KG1 (cell line): ENCODE measurements at regions not wholly inside any gene's neighbourhood (a gene's known extent, or its start where the extent isn't known, plus 50 kb on each side); places are given as distances from the start of the nearest gene placed in this dataset.
"Not testable (repeated sequence)": the region's sequence is repeated elsewhere in the genome, so short reads cannot be mapped to it uniquely, and the experiment has no call there.

Experiments used
- DNase-seq: peaks from one replicate; lab custom pipeline; 2025; lab: John Stamatoyannopoulos, UW

GRCh38 chr9:2279138-2279537 is 264.0 kb downstream of the SMARCA2 start:
- DNase-seq: not testable (repeated sequence)

- DNase-seq: no peak
These were observed 266.1 kb downstream of the SMARCA2 start for GRCh38 chr9:2281031-2281802.

DNA sequence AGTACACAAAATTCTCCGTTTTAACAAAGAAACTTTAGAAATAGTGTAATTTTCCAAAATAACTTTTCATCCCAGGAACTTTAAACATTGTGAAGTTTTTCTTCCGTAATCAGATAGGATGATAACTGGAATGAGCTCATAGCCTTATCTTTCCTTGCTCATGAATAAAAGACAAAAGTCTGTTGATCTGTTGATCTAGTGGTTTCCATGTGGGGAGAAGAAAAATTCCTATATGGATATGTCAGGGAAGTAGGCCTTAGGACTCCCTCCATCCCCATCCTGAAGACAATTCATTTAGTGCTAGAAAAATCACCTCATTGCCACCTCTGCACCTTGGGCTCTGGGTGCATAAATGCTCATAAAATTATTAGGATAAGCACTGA is 266.6 kb downstream of the SMARCA2 start:
- no peak for DNase-seq

DNA sequence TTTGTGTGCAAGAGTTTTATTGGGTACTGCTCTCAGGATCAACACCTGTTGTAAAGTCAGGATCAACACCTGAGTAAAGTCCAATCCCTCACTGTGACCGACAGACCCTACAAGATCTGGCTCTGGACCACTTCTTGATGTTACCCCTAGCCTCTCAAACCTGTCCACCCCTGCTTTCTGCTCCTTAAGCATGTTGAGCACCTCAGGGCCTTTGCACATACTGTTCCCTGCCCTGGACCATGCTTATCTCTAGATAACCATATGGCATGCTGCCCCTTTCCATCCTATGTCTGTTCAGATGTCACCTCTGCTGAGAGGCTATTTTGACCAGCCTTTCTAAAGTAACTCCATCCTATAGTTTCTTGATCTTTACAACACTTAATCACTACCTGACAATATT is 269.6 kb downstream of the SMARCA2 start:
- no peak for DNase-seq

- no peak for DNase-seq
These were observed 270.5 kb downstream of the SMARCA2 start for GRCh38 chr9:2285416-2286332.

DNA sequence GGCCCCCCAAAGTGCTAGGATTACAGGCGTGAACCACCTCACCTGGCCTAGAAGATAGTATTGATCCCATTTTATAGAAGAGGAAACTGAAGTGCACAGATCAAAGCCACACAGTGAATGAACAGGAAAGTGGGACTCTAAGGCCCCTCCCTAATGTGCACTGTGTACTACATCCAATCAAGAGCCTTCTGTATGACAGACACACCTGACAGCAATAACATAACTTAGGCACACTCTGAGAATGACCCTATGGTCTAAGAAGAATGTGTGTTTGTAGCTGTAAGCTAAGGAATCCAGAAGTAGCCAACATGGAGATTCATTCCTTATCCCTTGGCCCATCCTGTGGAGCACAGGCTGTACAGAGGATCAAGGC is 271.2 kb downstream of the SMARCA2 start:
- DNase-seq: no peak

DNA sequence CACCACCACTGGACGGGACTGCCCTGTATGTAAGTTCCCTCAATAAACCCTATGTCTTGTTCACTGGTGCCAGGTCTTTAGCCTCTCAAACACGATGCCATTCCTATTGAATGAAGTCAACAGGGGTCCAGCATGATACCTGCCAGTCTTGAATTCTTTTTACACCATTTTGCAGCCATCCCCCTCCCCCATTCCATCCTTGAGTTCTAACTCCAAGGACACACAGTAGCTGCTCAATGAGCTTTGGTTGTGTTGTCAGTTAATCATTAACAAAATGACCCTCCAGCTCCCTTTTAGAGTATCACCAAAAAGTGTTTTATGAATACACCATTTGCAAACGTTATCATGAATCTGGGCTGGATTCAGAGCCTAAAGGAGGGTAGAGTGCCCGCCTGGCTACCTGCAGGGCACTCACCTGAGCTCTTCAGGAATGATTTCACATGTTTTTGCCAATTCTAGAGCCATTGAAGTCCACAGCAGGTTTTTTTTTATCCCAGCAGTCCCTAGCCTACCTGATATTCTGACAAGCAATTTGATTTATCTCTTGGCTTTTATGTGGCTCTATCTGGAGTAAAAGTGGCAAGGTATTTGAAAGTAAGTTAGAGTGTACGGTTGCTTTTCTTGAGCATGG is 271.8 kb downstream of the SMARCA2 start:
- DNase-seq: no peak

- DNase-seq: no peak
These were observed 273.2 kb downstream of the SMARCA2 start for GRCh38 chr9:2288309-2288708.

GRCh38 chr9:2289263-2289662 is 274.1 kb downstream of the SMARCA2 start:
- no peak for DNase-seq

DNA sequence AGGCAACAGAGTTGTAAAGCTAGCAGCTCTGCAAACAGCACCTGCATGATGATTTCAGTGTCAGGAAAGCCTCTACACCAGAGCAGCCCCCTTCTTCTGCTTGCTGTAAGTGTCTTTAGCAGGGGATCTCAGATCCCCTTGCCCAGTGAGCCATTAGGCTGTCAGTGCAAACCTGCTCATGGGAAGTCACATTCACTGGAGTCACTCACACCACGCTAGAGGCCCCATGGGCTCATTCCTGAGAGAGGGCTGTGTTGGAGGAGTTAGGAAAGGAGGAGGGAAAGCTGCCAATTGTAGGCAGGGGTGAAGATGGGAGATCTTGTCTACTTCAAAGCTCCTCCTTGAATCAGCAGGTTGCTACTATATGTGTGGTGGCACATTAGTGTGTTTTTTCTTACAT is 275.2 kb downstream of the SMARCA2 start:
- DNase-seq: no peak

GRCh38 chr9:2291980-2292704 is 277.0 kb downstream of the SMARCA2 start:
- DNase-seq: no peak

DNA sequence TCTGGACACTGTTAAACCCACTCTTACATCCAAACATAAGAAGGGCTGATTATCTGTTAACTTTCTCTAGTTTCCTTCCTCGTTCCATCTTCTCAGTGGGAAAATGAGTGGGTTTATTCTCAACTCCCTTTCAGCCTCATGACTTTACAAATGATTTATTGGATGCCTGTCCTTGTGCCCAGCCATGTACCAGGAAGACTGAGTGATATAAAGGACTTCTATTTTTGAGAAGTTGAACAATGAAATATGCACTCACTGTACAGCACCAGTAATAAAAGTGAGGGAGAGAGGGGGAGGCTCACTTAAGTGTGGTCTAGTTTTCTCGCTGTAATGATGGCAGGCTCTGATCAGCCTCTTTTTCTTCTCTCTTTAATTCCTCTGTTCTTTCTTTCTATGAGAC is 277.6 kb downstream of the SMARCA2 start:
- DNase-seq: no peak

DNA sequence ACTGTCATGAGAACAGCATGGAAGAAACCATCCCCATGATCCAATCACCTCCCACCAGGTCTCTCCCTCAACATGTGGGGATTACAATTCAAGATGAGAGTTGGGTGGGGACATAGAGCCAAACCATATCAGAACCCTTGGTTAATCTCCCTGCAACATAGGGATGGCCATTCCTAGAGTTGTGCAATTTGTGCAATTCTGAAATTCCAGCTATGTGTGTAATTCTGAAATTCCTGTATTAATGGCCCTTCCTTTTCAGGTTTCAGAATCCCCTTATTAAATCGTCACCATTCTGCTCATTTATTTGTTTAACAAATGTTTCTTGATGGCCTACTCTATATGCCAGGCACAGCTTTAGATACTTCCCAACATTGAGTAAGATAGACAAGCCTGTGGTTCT is 282.6 kb downstream of the SMARCA2 start:
- no peak for DNase-seq

- no peak for DNase-seq
These were observed 283.1 kb downstream of the SMARCA2 start for GRCh38 chr9:2298217-2298616.

DNA sequence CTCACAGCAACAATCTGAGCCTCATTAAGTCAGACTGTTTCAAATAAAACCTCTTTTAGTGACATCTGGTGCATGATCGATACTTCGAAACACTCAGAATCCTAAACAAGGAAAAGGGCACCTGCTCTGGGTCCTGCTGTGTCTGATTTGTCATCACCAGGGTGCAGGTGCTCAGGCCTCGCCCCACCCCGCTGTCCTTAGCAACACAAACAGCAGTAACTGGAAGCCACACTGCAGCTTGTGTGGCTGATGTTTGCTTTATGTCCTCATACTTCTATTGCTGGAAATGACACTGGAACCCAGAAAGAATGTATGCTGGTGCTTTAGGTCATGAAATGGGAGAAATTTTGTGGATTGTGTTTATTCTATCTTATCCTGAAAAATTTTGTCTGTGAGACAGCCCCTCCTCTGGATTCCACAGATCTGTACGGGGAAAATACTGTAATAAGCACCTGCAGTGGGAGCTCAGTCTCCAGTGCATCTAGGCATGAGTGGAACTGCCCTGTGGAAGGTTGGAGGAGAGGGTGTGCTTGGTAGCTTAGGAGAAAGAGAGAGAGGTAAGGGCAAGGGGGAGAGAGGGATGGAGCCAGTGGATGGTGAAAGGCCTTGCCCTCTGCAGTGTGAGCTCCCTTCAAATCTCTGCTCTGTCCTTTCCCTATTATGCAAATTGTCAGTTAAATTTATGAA is 284.2 kb downstream of the SMARCA2 start:
- no peak for DNase-seq

GRCh38 chr9:2299843-2300205 is 284.7 kb downstream of the SMARCA2 start:
- no peak for DNase-seq

DNA sequence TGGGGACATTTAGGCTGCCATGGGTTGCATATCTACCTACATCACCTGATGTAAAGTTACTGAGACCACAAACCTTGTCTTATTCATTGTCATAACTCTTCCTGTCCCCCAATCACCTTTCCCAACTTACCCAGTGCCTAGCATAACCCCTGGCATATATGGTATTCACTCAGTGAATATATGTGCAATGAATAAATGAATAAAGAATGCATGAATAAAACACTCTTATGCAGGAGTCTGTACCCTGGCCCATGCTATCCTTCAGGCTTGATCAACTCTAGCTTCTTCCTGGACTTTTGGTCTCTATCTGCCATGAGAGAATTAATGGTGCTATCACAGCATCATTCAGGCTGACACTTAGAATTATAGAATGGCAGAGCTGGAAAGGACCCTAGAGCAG is 285.2 kb downstream of the SMARCA2 start:
- DNase-seq: no peak

- no peak for DNase-seq
These were observed 287.5 kb downstream of the SMARCA2 start for GRCh38 chr9:2302606-2303005.

DNA sequence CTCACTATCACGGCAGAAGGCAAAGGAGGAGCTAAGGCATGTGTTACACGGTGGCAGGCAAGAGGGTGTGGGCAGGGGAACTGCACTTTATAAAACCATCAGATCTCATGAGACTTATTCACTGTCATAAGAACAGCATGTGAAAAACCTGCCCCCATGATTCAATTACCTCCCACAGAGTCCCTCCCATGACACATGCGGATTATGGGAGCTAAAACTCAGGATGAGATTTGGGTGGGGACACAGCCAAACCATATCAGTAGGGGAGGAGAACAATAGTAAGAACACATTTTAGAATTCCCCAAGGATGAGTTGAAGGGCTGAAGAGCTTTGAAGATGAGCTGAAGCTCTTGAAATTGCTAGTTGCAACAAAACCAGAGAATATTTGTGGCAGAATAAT is 287.9 kb downstream of the SMARCA2 start:
- DNase-seq: no peak

DNA sequence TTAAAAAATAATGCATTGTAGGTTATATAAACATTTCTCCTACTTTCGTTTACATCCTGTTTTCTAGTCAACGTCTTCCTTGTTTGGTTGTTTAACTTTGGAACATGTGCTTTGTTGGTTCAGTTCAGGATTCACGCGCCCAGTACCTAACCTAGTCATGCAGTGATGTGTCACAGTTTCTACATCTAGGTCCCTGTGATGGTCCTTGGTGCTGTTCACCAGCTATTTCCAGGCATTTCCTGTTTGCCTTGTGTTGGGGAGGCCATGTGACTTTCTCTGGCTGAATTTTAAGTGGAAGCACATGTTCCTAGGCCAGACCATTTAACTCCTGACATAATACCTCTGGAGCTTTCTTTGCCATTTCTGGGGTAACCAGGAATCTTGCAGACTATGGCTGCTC is 292.3 kb downstream of the SMARCA2 start:
- no peak for DNase-seq

- no peak for DNase-seq
These were observed 296.8 kb downstream of the SMARCA2 start for GRCh38 chr9:2311920-2312319.

DNA sequence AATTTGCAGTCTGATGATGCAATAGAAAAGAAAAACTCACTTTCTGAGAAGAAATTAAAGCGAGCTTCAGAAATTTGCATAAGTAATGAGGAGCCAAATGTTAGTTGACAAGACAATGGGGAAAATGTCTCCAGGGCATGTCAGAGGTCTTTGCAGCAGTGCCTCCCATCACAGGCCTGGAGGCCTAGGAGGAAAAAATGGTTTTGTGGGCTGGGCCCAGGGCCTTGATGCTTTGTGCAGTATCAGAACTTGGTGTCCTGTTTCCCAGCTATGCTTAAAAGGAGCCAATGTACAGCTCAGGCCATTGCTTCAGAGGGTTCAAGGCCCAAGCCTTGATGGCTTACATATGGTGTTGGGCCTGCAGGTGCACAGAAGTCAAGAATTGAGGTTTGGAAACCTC is 298.4 kb downstream of the SMARCA2 start:
- DNase-seq: no peak
